ENCODE measurements at regions not wholly inside any gene's neighbourhood (a gene's known extent, or its start where the extent isn't known, plus 50 kb on each side); places are given as distances from the start of the nearest gene placed in this dataset.
"Not testable (repeated sequence)": the region's sequence is repeated elsewhere in the genome, so short reads cannot be mapped to it uniquely, and the experiment has no call there.

- TF ChIP-seq PBX3 (IDR thresholded peaks at IDR 0.05), result no peak
- no peak for TF ChIP-seq NFIC (IDR thresholded peaks at IDR 0.05; ENCODE audit: borderline replicate concordance)
These were observed 174.8 kb upstream of the FOXD4L5 start (continued) for GRCh38 chr9:65459756-65460320.

- TF ChIP-seq FOXM1 (IDR thresholded peaks at IDR 0.05; ENCODE audit: low read depth) (no peak), CTCF (IDR thresholded peaks at IDR 0.05) (no peak), SMC3 (IDR thresholded peaks at IDR 0.05; ENCODE audit: low read depth, low read length) (no peak), ELF1 (IDR thresholded peaks at IDR 0.05) (no peak), YY1 (IDR thresholded peaks at IDR 0.05; ENCODE audit: low read depth) (no peak), GATA2 (CRISPR knock-in tag; IDR thresholded peaks at IDR 0.05) (no peak)
- no peaks in the 10 kb centered on the region for H3K36me3 ChIP-seq (replicated peaks in 1 of 2; ENCODE audit: control insufficient read depth in 1 of 2, insufficient read depth in 2 of 2, low read length in 1 of 2)
- no peaks in the 10 kb centered on the region for H4K20me1 ChIP-seq (ENCODE audit: insufficient read depth)
- no peak for DNase-seq
- ChIA-PET POLR2A (no interaction called here), CTCF (no interaction called here)
- no peaks in the 10 kb centered on the region for H3K9me3 ChIP-seq
- no peak overlapping the region for H3K27ac ChIP-seq (ENCODE audit: low read depth in 2 of 2, low read length in 1 of 2)
- 15% methylated on average over 8 of the region's 10 CpGs for WGBS (ENCODE audit: low lambda C conversion rate)
- no peaks in the 10 kb centered on the region for H3K4me1 ChIP-seq (ENCODE audit: control insufficient read depth in 1 of 2, insufficient read depth in 2 of 2, low read depth in 1 of 2, low read length in 1 of 2)
- H3K9me2 ChIP-seq, result no peaks in the 10 kb centered on the region
- no peaks in the 10 kb centered on the region for H3F3A ChIP-seq (replicated peaks; ENCODE audit: insufficient read depth)
- no peak overlapping the region for H2AFZ ChIP-seq (ENCODE audit: low read depth)
- no peaks in the 10 kb centered on the region; the same call in none of the 2 replicates for H3K27me3 ChIP-seq (ENCODE audit: insufficient read depth)
- H3K79me2 ChIP-seq (ENCODE audit: insufficient read depth), result no peaks in the 10 kb centered on the region
- H3K4me2 ChIP-seq, result no peak overlapping the region
- H3K4me3 ChIP-seq (ENCODE audit: low read depth in 2 of 2, low read length in 1 of 2), result no peak overlapping the region
- no peak overlapping the region for H3K9ac ChIP-seq
These were observed 174.0 kb upstream of the FOXD4L5 start for GRCh38 chr9:65458992-65459391.

- WGBS (ENCODE audit: low lambda C conversion rate), result 60% methylated on average over 20 of the region's 20 CpGs
- TF ChIP-seq RXRA (IDR thresholded peaks at IDR 0.05; ENCODE audit: borderline replicate concordance, low read depth) (no peak), SIN3A (IDR thresholded peaks at IDR 0.05; ENCODE audit: borderline replicate concordance, low read depth, low read length) (no peak), RAD21 (IDR thresholded peaks at IDR 0.05; ENCODE audit: low read length) (no peak), POLR2AphosphoS5 (IDR thresholded peaks at IDR 0.05; ENCODE audit: low read depth, low read length) (no peak), PBX3 (IDR thresholded peaks at IDR 0.05) (no peak)
- POLR2A ChIA-PET, result no interaction called here
These were observed 173.5 kb upstream of the FOXD4L5 start for GRCh38 chr9:65458465-65458864.

GRCh38 chr9:65456991-65457390 lies 172.0 kb upstream of the FOXD4L5 start:
- H3K4me2 ChIP-seq; H3K4me3 ChIP-seq (ENCODE audit: low read depth in 2 of 2, low read length in 1 of 2); H3K4me1 ChIP-seq (ENCODE audit: control insufficient read depth in 1 of 2, insufficient read depth in 2 of 2, low read depth in 1 of 2, low read length in 1 of 2); POLR2A ChIA-PET; H4K20me1 ChIP-seq (ENCODE audit: insufficient read depth); H2AFZ ChIP-seq (ENCODE audit: low read depth); H3K27me3 ChIP-seq (ENCODE audit: insufficient read depth); H3K9me3 ChIP-seq; H3K9me2 ChIP-seq; H3K27ac ChIP-seq (ENCODE audit: low read depth in 2 of 2, low read length in 1 of 2); H3K9ac ChIP-seq; H3K36me3 ChIP-seq (replicated peaks in 1 of 2; ENCODE audit: control insufficient read depth in 1 of 2, insufficient read depth in 2 of 2, low read length in 1 of 2); DNase-seq; CTCF ChIA-PET; H3K79me2 ChIP-seq (ENCODE audit: insufficient read depth); H3F3A ChIP-seq (replicated peaks; ENCODE audit: insufficient read depth): not testable (repeated sequence)
- 64% methylated on average over 14 of the region's 18 CpGs for WGBS (ENCODE audit: low lambda C conversion rate)

More at GRCh38 chr9:65458465-65458864, 173.5 kb upstream of the FOXD4L5 start:
- no peak for DNase-seq
- H3K9me2 ChIP-seq, result no peaks in the 10 kb centered on the region
- no peak overlapping the region for H3K9ac ChIP-seq
- H3K4me1 ChIP-seq (ENCODE audit: control insufficient read depth in 1 of 2, insufficient read depth in 2 of 2, low read depth in 1 of 2, low read length in 1 of 2), result no peaks in the 10 kb centered on the region
- H2AFZ ChIP-seq (ENCODE audit: low read depth), result no peak overlapping the region
- no peaks in the 10 kb centered on the region for H3F3A ChIP-seq (replicated peaks; ENCODE audit: insufficient read depth)
- no peak overlapping the region for H3K4me2 ChIP-seq
- H3K36me3 ChIP-seq (replicated peaks in 1 of 2; ENCODE audit: control insufficient read depth in 1 of 2, insufficient read depth in 2 of 2, low read length in 1 of 2), result no peaks in the 10 kb centered on the region
- H3K27me3 ChIP-seq (ENCODE audit: insufficient read depth), result no peaks in the 10 kb centered on the region; the same call in none of the 2 replicates
- CTCF ChIA-PET, result no interaction called here
- no peaks in the 10 kb centered on the region for H3K9me3 ChIP-seq
- no peak overlapping the region for H3K4me3 ChIP-seq (ENCODE audit: low read depth in 2 of 2, low read length in 1 of 2)
- H4K20me1 ChIP-seq (ENCODE audit: insufficient read depth), result no peaks in the 10 kb centered on the region
- H3K27ac ChIP-seq (ENCODE audit: low read depth in 2 of 2, low read length in 1 of 2), result no peak overlapping the region
- H3K79me2 ChIP-seq (ENCODE audit: insufficient read depth), result no peaks in the 10 kb centered on the region

Measured in SK-N-SH (cell line).